ENCODE measurements at regions not wholly inside any gene's neighbourhood (a gene's known extent, or its start where the extent isn't known, plus 50 kb on each side); places are given as distances from the start of the nearest gene placed in this dataset.
"Not testable (repeated sequence)": the region's sequence is repeated elsewhere in the genome, so short reads cannot be mapped to it uniquely, and the experiment has no call there.

- no peaks in the 10 kb centered on the region for H3K36me3 Mint-ChIP-seq (ENCODE audit: unreplicated experiment)
- H3K27me3 Mint-ChIP-seq (ENCODE audit: unreplicated experiment): peaks cover 2% of the 10 kb centered on the region
- H3K27ac Mint-ChIP-seq (ENCODE audit: unreplicated experiment): no peak overlapping the region
- no peaks in the 10 kb centered on the region for H3K4me1 Mint-ChIP-seq (ENCODE audit: low read depth, unreplicated experiment)
- DNase-seq: no peak
- TF ChIP-seq CTCF (IDR thresholded peaks at IDR 0.05; ENCODE audit: partially characterized antibody, unreplicated experiment): no peak
- H3K4me3 Mint-ChIP-seq (ENCODE audit: unreplicated experiment): no peak overlapping the region
- no peaks in the 10 kb centered on the region for H3K9me3 Mint-ChIP-seq (ENCODE audit: unreplicated experiment)
These were observed 500.1 kb upstream of the SGCD start for GRCh38 chr5:155826611-155827507.

- not testable (repeated sequence) for DNase-seq; H3K4me1 Mint-ChIP-seq (ENCODE audit: low read depth, unreplicated experiment); H3K27me3 Mint-ChIP-seq (ENCODE audit: unreplicated experiment); H3K4me3 Mint-ChIP-seq (ENCODE audit: unreplicated experiment); H3K9me3 Mint-ChIP-seq (ENCODE audit: unreplicated experiment); H3K27ac Mint-ChIP-seq (ENCODE audit: unreplicated experiment); H3K36me3 Mint-ChIP-seq (ENCODE audit: unreplicated experiment)
These were observed 499.5 kb upstream of the SGCD start for GRCh38 chr5:155827508-155827815.

GRCh38 chr5:155827949-155828348, 499.0 kb upstream of the SGCD start:
- TF ChIP-seq CTCF (IDR thresholded peaks at IDR 0.05; ENCODE audit: partially characterized antibody, unreplicated experiment): no peak
- no peaks in the 10 kb centered on the region for H3K9me3 Mint-ChIP-seq (ENCODE audit: unreplicated experiment)
- DNase-seq: no peak
- H3K27ac Mint-ChIP-seq (ENCODE audit: unreplicated experiment): no peak overlapping the region
- no peaks in the 10 kb centered on the region for H3K4me1 Mint-ChIP-seq (ENCODE audit: low read depth, unreplicated experiment)
- H3K27me3 Mint-ChIP-seq (ENCODE audit: unreplicated experiment): peaks cover 2% of the 10 kb centered on the region
- H3K4me3 Mint-ChIP-seq (ENCODE audit: unreplicated experiment): no peak overlapping the region
- H3K36me3 Mint-ChIP-seq (ENCODE audit: unreplicated experiment): no peaks in the 10 kb centered on the region

- Mint-ChIP-seq H3K4me1 (ENCODE audit: low read depth, unreplicated experiment) (no peaks in the 10 kb centered on the region), H3K4me3 (ENCODE audit: unreplicated experiment) (no peak overlapping the region), H3K27me3 (ENCODE audit: unreplicated experiment) (no peaks in the 10 kb centered on the region), H3K27ac (ENCODE audit: unreplicated experiment) (no peak overlapping the region), H3K9me3 (ENCODE audit: unreplicated experiment) (no peaks in the 10 kb centered on the region), H3K36me3 (ENCODE audit: unreplicated experiment) (no peaks in the 10 kb centered on the region)
- DNase-seq: no peak
- no peak for TF ChIP-seq CTCF (IDR thresholded peaks at IDR 0.05; ENCODE audit: partially characterized antibody, unreplicated experiment)
These were observed 495.5 kb upstream of the SGCD start for GRCh38 chr5:155831491-155831890.

- TF ChIP-seq CTCF (IDR thresholded peaks at IDR 0.05; ENCODE audit: partially characterized antibody, unreplicated experiment): no peak
- Mint-ChIP-seq H3K36me3 (ENCODE audit: unreplicated experiment) (no peaks in the 10 kb centered on the region), H3K4me1 (ENCODE audit: low read depth, unreplicated experiment) (no peaks in the 10 kb centered on the region), H3K9me3 (ENCODE audit: unreplicated experiment) (no peaks in the 10 kb centered on the region), H3K4me3 (ENCODE audit: unreplicated experiment) (no peak overlapping the region), H3K27ac (ENCODE audit: unreplicated experiment) (no peak overlapping the region), H3K27me3 (ENCODE audit: unreplicated experiment) (no peaks in the 10 kb centered on the region)
- DNase-seq: no peak
These were observed 493.7 kb upstream of the SGCD start for GRCh38 chr5:155833287-155833686.
